WTC11 (cell line): ENCODE measurements at regions not wholly inside any gene's neighbourhood (a gene's known extent, or its start where the extent isn't known, plus 50 kb on each side); places are given as distances from the start of the nearest gene placed in this dataset.

ENCODE experiments used
- AFF4 ChIP-seq: sonication (generic); formaldehyde crosslinking; IDR thresholded peaks from 2 replicates; pipeline ENCODE4 v1.8.1; 2023; ENCODE audit warnings: mild to moderate bottlenecking, missing genetic modification reagents, borderline replicate concordance
- ATF2 ChIP-seq: sonication (generic); formaldehyde crosslinking; IDR thresholded peaks from 2 replicates; pipeline ENCODE4 v1.8.1; 2022; ENCODE audit warnings: low read depth, missing genetic modification reagents, borderline replicate concordance
- ATF6 ChIP-seq: sonication (generic); formaldehyde crosslinking; IDR thresholded peaks from 2 replicates; pipeline ENCODE4 v1.8.1; 2023; ENCODE audit warnings: mild to moderate bottlenecking, missing genetic modification reagents
- CTCF ChIP-seq: fragments of 200-600 bp; IDR thresholded peaks from 2 replicates; pipeline ENCODE4 v1.8.0; 2022; ENCODE audit warnings: antibody characterized with exemption
- IRF1 ChIP-seq: sonication (generic); formaldehyde crosslinking; IDR thresholded peaks from 2 replicates; pipeline ENCODE4 v1.8.0; 2023; ENCODE audit warnings: missing genetic modification reagents
- JUN ChIP-seq: sonication (generic); formaldehyde crosslinking; IDR thresholded peaks from 2 replicates; pipeline ENCODE4 v1.8.0; 2023; ENCODE audit warnings: mild to moderate bottlenecking, missing genetic modification reagents
- MAX ChIP-seq: sonication (generic); formaldehyde crosslinking; IDR thresholded peaks from 2 replicates; pipeline ENCODE4 v1.8.0; 2022; ENCODE audit warnings: mild to moderate bottlenecking, missing genetic modification reagents
- NR2C2 ChIP-seq: sonication (generic); formaldehyde crosslinking; IDR thresholded peaks from 2 replicates; pipeline ENCODE4 v1.8.0; 2022; ENCODE audit warnings: mild to moderate bottlenecking, missing genetic modification reagents
- SMAD3 ChIP-seq: sonication (generic); formaldehyde crosslinking; IDR thresholded peaks from 2 replicates; pipeline ENCODE4 v1.8.0; 2022; ENCODE audit warnings: missing genetic modification reagents, mild to moderate bottlenecking, borderline replicate concordance
- SOX15 ChIP-seq: fragments of 250-450 bp; sonication (Bioruptor Pico); IDR thresholded peaks from 2 replicates; pipeline ENCODE4 v1.9.0; 2021; ENCODE audit warnings: mild to moderate bottlenecking
- USF1 ChIP-seq: sonication (generic); formaldehyde crosslinking; IDR thresholded peaks from 2 replicates; pipeline ENCODE4 v1.8.0; 2022; ENCODE audit warnings: mild to moderate bottlenecking, missing genetic modification reagents
- USF2 ChIP-seq: sonication (generic); formaldehyde crosslinking; IDR thresholded peaks from 2 replicates; pipeline ENCODE4 v1.8.1; 2023; ENCODE audit warnings: mild to moderate bottlenecking, missing genetic modification reagents, moderate library complexity

GRCh38 chr13:69425235-69425634 is 682.4 kb upstream of the ATXN8OS start:
- TF ChIP-seq ATF2 (CRISPR knock-in tag) (no peak), CTCF (no peak), SMAD3 (CRISPR knock-in tag) (no peak), IRF1 (CRISPR knock-in tag) (no peak), USF1 (no peak), SOX15 (CRISPR knock-in tag) (no peak), JUN (CRISPR knock-in tag) (no peak), AFF4 (CRISPR knock-in tag) (no peak), ATF6 (CRISPR knock-in tag) (no peak), NR2C2 (CRISPR knock-in tag) (no peak), USF2 (CRISPR knock-in tag) (no peak), MAX (no peak)
